Neural cell (in vitro differentiated cells): ENCODE measurements at regions not wholly inside any gene's neighbourhood (a gene's known extent, or its start where the extent isn't known, plus 50 kb on each side); places are given as distances from the start of the nearest gene placed in this dataset.
"Not testable (repeated sequence)": the region's sequence is repeated elsewhere in the genome, so short reads cannot be mapped to it uniquely, and the experiment has no call there.

Source experiments
- H2AFZ ChIP-seq: fragments of 200-600, 300-800 bp; sonication (generic), shearing (Covaris generic); 2 replicates; pipeline ENCODE4 v1.6.0; 2014; ENCODE audit warnings: low read depth, mild to moderate bottlenecking, antibody characterized with exemption, low read length, moderate library complexity
- H3F3A ChIP-seq: fragments of 200-600 bp; shearing (Covaris generic); 2 replicates; pipeline ENCODE4 v1.6.1; 2016; ENCODE audit warnings: mild to moderate bottlenecking, moderate library complexity, mixed read lengths, antibody characterized with exemption, low read length; ENCODE audit not compliant: insufficient read depth, poor library complexity, severe bottlenecking
- H3K27ac ChIP-seq: fragments of 200-600, 300-800 bp; sonication (generic), shearing (Covaris generic); 2 replicates; pipeline ENCODE4 v1.5.1; 2014; ENCODE audit warnings: mild to moderate bottlenecking, low read length, moderate library complexity
- H3K27me3 ChIP-seq: fragments of 300-800, 200-600 bp; sonication (generic), shearing (Covaris generic); 2 replicates; pipeline ENCODE4 v1.6.0; 2014; ENCODE audit warnings: mild to moderate bottlenecking, low read depth, low read length, moderate library complexity; ENCODE audit not compliant: insufficient read depth
- H3K36me3 ChIP-seq: fragments of 300-800, 200-600 bp; sonication (generic), shearing (Covaris generic); 2 replicates; pipeline ENCODE4 v1.5.1; 2014; ENCODE audit warnings: mild to moderate bottlenecking, antibody characterized with exemption, low read length, moderate library complexity; ENCODE audit not compliant: insufficient read depth
- H3K4me2 ChIP-seq: fragments of 300-800, 200-600 bp; sonication (generic), shearing (Covaris generic); 2 replicates; pipeline ENCODE4 v1.6.0; 2014; ENCODE audit warnings: mild to moderate bottlenecking, low read length
- H3K4me3 ChIP-seq: fragments of 300-800, 200-600 bp; sonication (generic), shearing (Covaris generic); 2 replicates; pipeline ENCODE4 v1.5.1; 2014; ENCODE audit warnings: mild to moderate bottlenecking, low read length, moderate library complexity
- H3K79me2 ChIP-seq: fragments of 200-600 bp; shearing (Covaris generic); replicated peaks from 2 replicates; pipeline ENCODE4 v1.6.0; 2014; ENCODE audit warnings: mild to moderate bottlenecking, low read length, moderate library complexity; ENCODE audit not compliant: insufficient read depth
- H3K9ac ChIP-seq: fragments of 300-800, 200-600 bp; sonication (generic), shearing (Covaris generic); 2 replicates; pipeline ENCODE4 v1.6.1; 2016; ENCODE audit warnings: mild to moderate bottlenecking, low read length, mixed read lengths
- H3K9me2 ChIP-seq: fragments of 200-600 bp; shearing (Covaris generic); 2 replicates; pipeline ENCODE4 v1.6.1; 2016; ENCODE audit warnings: mild to moderate bottlenecking, low read length, mixed read lengths; ENCODE audit not compliant: insufficient read depth
- H3K9me3 ChIP-seq: fragments of 200-600, 300-800 bp; sonication (generic), shearing (Covaris generic); 2 replicates; pipeline ENCODE4 v1.6.1; 2016; ENCODE audit warnings: mild to moderate bottlenecking, mixed run types, low read length, moderate library complexity, mixed read lengths
- H4K20me1 ChIP-seq: fragments of 200-600 bp; shearing (Covaris generic); 2 replicates; pipeline ENCODE4 v1.6.1; 2016; ENCODE audit warnings: mild to moderate bottlenecking, mixed run types; ENCODE audit not compliant: insufficient read depth
- EP300 ChIP-seq: fragments of 450-650 bp; conservative IDR thresholded peaks from 2 replicates; pipeline ENCODE4 v1.6.1; 2014; ENCODE audit warnings: antibody characterized with exemption, mild to moderate bottlenecking, moderate library complexity; ENCODE audit not compliant: poor library complexity, severe bottlenecking
- EZH2 ChIP-seq: fragments of 200-600, 300-800 bp; shearing (Covaris generic), sonication (generic); IDR thresholded peaks from 2 replicates; pipeline ENCODE4 v1.6.1; 2014; ENCODE audit warnings: antibody characterized with exemption, low read length, borderline replicate concordance, mild to moderate bottlenecking; ENCODE audit not compliant: insufficient read depth, poor library complexity, severe bottlenecking
- MXI1 ChIP-seq: fragments of 450-650 bp; conservative IDR thresholded peaks from 2 replicates; pipeline ENCODE4 v1.6.1; 2014; ENCODE audit warnings: antibody characterized with exemption, mild to moderate bottlenecking; ENCODE audit not compliant: poor library complexity, severe bottlenecking
- POLR2AphosphoS5 ChIP-seq: IDR thresholded peaks from 2 replicates; pipeline ENCODE4 v1.6.1; 2012
- RAD21 ChIP-seq: fragments of 450-650 bp; conservative IDR thresholded peaks from 2 replicates; pipeline ENCODE4 v1.6.1; 2014; ENCODE audit warnings: antibody characterized with exemption, mild to moderate bottlenecking, moderate library complexity
- SMC3 ChIP-seq: fragments of 450-650 bp; conservative IDR thresholded peaks from 2 replicates; pipeline ENCODE4 v1.6.1; 2014; ENCODE audit warnings: antibody characterized with exemption, mild to moderate bottlenecking, moderate library complexity; ENCODE audit not compliant: poor library complexity
- TAF1 ChIP-seq: IDR thresholded peaks from 2 replicates; pipeline ENCODE4 v1.6.1; 2012; ENCODE audit warnings: low read depth
- TF ChIP-seq, protein P1 (sequence below): fragments of 450-650 bp; IDR thresholded peaks from 2 replicates; pipeline ENCODE4 v1.5.1; 2014; ENCODE audit warnings: antibody characterized with exemption, mild to moderate bottlenecking, moderate library complexity; ENCODE audit not compliant: poor library complexity, severe bottlenecking
- TF ChIP-seq, protein P2 (sequence below): IDR thresholded peaks from 2 replicates; pipeline ENCODE4 v1.6.1; 2012; ENCODE audit warnings: borderline replicate concordance

DNA sequence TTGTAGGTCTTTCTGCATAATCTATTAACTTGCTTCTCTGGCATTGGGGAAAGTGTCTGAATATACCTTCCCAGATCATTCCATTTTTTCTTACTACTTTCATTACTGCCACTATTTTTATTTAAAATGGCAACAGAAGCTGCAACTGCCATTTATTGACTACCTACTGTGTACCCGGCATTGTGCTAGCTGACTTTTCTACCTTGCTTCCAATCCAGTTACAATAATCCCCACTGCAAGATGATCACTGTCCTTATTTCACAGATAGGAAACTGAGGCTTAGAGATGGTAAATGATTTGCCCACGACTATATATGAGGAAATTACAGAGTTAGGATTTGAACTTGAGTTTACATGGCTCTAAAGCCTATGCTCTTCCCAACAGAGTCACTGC lies 129.0 kb downstream of the MAP3K7 start:
- no peaks in the 10 kb centered on the region for H3K36me3 ChIP-seq
- H3K27me3 ChIP-seq: no peaks in the 10 kb centered on the region
- no peaks in the 10 kb centered on the region for H3K9me3 ChIP-seq
- no peak overlapping the region for H2AFZ ChIP-seq
- H3K9ac ChIP-seq: no peak overlapping the region
- H3K79me2 ChIP-seq: no peaks in the 10 kb centered on the region
- H3F3A ChIP-seq: no peaks in the 10 kb centered on the region
- no peaks in the 10 kb centered on the region for H3K9me2 ChIP-seq
- H3K27ac ChIP-seq: no peak overlapping the region
- no peak overlapping the region for H3K4me2 ChIP-seq
- H3K4me3 ChIP-seq: no peak overlapping the region
- no peaks in the 10 kb centered on the region for H4K20me1 ChIP-seq
- no peak for TF ChIP-seq SMC3
- no peak for TF ChIP-seq MXI1
- TF ChIP-seq, protein P1, sequence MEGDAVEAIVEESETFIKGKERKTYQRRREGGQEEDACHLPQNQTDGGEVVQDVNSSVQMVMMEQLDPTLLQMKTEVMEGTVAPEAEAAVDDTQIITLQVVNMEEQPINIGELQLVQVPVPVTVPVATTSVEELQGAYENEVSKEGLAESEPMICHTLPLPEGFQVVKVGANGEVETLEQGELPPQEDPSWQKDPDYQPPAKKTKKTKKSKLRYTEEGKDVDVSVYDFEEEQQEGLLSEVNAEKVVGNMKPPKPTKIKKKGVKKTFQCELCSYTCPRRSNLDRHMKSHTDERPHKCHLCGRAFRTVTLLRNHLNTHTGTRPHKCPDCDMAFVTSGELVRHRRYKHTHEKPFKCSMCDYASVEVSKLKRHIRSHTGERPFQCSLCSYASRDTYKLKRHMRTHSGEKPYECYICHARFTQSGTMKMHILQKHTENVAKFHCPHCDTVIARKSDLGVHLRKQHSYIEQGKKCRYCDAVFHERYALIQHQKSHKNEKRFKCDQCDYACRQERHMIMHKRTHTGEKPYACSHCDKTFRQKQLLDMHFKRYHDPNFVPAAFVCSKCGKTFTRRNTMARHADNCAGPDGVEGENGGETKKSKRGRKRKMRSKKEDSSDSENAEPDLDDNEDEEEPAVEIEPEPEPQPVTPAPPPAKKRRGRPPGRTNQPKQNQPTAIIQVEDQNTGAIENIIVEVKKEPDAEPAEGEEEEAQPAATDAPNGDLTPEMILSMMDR: no peak
- no peak for TF ChIP-seq EZH2
- no peak for TF ChIP-seq POLR2AphosphoS5
- TF ChIP-seq EP300: no peak
- no peak for TF ChIP-seq TAF1
- TF ChIP-seq, protein P2, sequence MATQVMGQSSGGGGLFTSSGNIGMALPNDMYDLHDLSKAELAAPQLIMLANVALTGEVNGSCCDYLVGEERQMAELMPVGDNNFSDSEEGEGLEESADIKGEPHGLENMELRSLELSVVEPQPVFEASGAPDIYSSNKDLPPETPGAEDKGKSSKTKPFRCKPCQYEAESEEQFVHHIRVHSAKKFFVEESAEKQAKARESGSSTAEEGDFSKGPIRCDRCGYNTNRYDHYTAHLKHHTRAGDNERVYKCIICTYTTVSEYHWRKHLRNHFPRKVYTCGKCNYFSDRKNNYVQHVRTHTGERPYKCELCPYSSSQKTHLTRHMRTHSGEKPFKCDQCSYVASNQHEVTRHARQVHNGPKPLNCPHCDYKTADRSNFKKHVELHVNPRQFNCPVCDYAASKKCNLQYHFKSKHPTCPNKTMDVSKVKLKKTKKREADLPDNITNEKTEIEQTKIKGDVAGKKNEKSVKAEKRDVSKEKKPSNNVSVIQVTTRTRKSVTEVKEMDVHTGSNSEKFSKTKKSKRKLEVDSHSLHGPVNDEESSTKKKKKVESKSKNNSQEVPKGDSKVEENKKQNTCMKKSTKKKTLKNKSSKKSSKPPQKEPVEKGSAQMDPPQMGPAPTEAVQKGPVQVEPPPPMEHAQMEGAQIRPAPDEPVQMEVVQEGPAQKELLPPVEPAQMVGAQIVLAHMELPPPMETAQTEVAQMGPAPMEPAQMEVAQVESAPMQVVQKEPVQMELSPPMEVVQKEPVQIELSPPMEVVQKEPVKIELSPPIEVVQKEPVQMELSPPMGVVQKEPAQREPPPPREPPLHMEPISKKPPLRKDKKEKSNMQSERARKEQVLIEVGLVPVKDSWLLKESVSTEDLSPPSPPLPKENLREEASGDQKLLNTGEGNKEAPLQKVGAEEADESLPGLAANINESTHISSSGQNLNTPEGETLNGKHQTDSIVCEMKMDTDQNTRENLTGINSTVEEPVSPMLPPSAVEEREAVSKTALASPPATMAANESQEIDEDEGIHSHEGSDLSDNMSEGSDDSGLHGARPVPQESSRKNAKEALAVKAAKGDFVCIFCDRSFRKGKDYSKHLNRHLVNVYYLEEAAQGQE: no peak
- TF ChIP-seq RAD21: no peak

DNA sequence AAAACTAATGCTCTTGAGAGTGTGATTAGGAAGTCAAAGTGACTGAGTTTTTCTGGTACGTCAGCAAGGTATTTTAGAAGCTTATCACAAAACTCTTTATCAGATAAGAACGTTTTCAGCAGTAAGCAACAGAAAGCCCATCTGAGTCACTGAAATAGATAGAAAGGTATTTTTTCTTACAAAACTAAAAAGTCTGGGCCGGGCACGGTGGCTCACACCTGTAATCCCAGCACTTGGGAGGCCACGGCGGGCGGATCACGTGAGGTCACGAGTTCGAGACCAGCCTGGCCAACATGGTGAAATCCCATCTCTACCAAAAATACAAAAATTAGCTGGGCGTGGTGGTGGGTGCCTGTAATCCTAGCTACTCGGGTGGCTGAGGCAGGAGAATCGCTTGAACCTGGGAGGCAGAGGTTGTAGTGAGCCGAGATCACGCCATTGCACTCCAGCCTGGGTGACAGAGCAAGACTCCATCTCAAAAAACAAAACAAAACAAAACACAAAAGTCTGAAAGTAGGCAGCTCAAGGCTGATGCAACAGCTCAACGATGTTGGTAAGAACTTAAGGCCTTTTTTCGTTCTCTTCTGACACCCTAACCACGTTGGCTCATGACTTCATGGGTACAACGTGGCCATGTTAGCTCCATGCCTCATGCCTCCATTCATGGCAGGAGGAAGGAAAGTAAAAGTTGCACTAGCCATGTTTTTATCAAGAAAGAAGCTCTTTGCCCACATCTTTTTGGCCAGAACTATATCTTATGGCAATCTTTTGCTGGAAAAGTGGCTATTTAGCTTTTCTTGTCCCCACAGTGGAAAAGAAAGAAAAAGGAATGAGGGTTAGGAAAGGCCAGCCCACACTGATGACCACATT lies 129.6 kb downstream of the MAP3K7 start:
- not testable (repeated sequence) for H3K9ac ChIP-seq, H3K27me3 ChIP-seq, H3K9me2 ChIP-seq, H3K36me3 ChIP-seq, H3K4me2 ChIP-seq, H3K79me2 ChIP-seq, H3F3A ChIP-seq, H3K9me3 ChIP-seq, H4K20me1 ChIP-seq, H2AFZ ChIP-seq, H3K27ac ChIP-seq, H3K4me3 ChIP-seq
